Right lobe of liver (tissue), 4 donors: ENCODE measurements at regions not wholly inside any gene's neighbourhood (a gene's known extent, or its start where the extent isn't known, plus 50 kb on each side); places are given as distances from the start of the nearest gene placed in this dataset.

Experiments
- CTCF ChIP-seq, 4 donors: fragments of 200-600 bp in 3 of 4; fragments of 450-650 bp in 1 of 4; IDR thresholded peaks; one replicate each; pipeline versions ENCODE4 v1.5.1 to v1.8.0; 2016 to 2022; ENCODE audit warnings: antibody characterized with exemption in 4 of 4, mild to moderate bottlenecking in 2 of 4
- POLR2A ChIP-seq: fragments of 450-650 bp; IDR thresholded peaks from one replicate; pipeline ENCODE4 v1.6.1; 2017; ENCODE audit warnings: antibody characterized with exemption, mild to moderate bottlenecking
- donor health status: DM: no; HTN: no; CAD: no.
- donor health status: DM: no; HTN: no; CAD: no.
- donor health status: DM: no; HTN: yes; CAD: no.

GRCh38 chr14:38410442-38410841, 154.5 kb upstream of the CLEC14A start:
- no peak for TF ChIP-seq CTCF (IDR thresholded peaks at IDR 0.05)
- TF ChIP-seq POLR2A, result no peak
